WTC11 (cell line): ENCODE measurements at regions not wholly inside any gene's neighbourhood (a gene's known extent, or its start where the extent isn't known, plus 50 kb on each side); places are given as distances from the start of the nearest gene placed in this dataset.
"Not testable (repeated sequence)": the region's sequence is repeated elsewhere in the genome, so short reads cannot be mapped to it uniquely, and the experiment has no call there.

Source experiments
- ATAC-seq: fragments of 200-7000 bp; cut with Tn5 transposase; 2 replicates; pipeline ENCODE4 v1.10.0; 2021; ENCODE audit warnings: mild to moderate bottlenecking, moderate library complexity
- CTCF ChIA-PET: fragments of 300-600 bp; sonication (Branson Sonifier 250); formaldehyde crosslinking; loops from one replicate; lab custom pipeline; 2021; ENCODE audit warnings: antibody characterized with exemption; lab: Charles Lee
- POLR2A ChIA-PET: fragments of 350-600 bp; sonication (Branson Sonifier 250); formaldehyde crosslinking; loops from one replicate; lab custom pipeline; 2021; ENCODE audit warnings: antibody characterized with exemption; lab: Charles Lee
- DNase-seq: peaks from one replicate; pipeline ENCODE4 v3.0.0; 2021; ENCODE audit warnings: low spot score
- H3K27ac Mint-ChIP-seq: 2 replicates; pipeline ENCODE4 v1.8.0; 2021; ENCODE audit warnings: mixed read lengths
- H3K27me3 Mint-ChIP-seq: 2 replicates; pipeline ENCODE4 v1.8.0; 2021; ENCODE audit warnings: low read depth, mild to moderate bottlenecking, moderate library complexity, mixed read lengths
- H3K36me3 Mint-ChIP-seq: 2 replicates; pipeline ENCODE4 v1.8.0; 2021; ENCODE audit warnings: mixed read lengths
- H3K4me1 Mint-ChIP-seq: 2 replicates; pipeline ENCODE4 v1.8.0; 2022; ENCODE audit warnings: mixed read lengths
- H3K4me3 Mint-ChIP-seq: 2 replicates; pipeline ENCODE4 v1.8.0; 2021; ENCODE audit warnings: mild to moderate bottlenecking, moderate library complexity, mixed read lengths
- H3K9me3 Mint-ChIP-seq: 2 replicates; pipeline ENCODE4 v1.8.0; 2021; ENCODE audit warnings: mixed read lengths
- AR ChIP-seq: fragments of 250-450 bp; sonication (Bioruptor Pico); IDR thresholded peaks from 2 replicates; pipeline ENCODE4 v1.9.0; 2021; ENCODE audit warnings: mild to moderate bottlenecking
- ATF1 ChIP-seq: sonication (generic); formaldehyde crosslinking; IDR thresholded peaks from 2 replicates; pipeline ENCODE4 v1.8.1; 2023; ENCODE audit warnings: mild to moderate bottlenecking, moderate library complexity, missing genetic modification reagents
- ATF3 ChIP-seq: sonication (generic); formaldehyde crosslinking; conservative IDR thresholded peaks from 2 replicates; pipeline ENCODE4 v1.8.1; 2022; ENCODE audit warnings: mild to moderate bottlenecking, missing genetic modification reagents
- CTCF ChIP-seq: fragments of 200-600 bp; IDR thresholded peaks from 2 replicates; pipeline ENCODE4 v1.8.0; 2022; ENCODE audit warnings: antibody characterized with exemption
- FOXK1 ChIP-seq: sonication (generic); formaldehyde crosslinking; IDR thresholded peaks from 2 replicates; pipeline ENCODE4 v1.8.0; 2022; ENCODE audit warnings: mild to moderate bottlenecking, moderate library complexity, missing genetic modification reagents
- IRF1 ChIP-seq: sonication (generic); formaldehyde crosslinking; IDR thresholded peaks from 2 replicates; pipeline ENCODE4 v1.8.0; 2023; ENCODE audit warnings: missing genetic modification reagents
- JUN ChIP-seq: sonication (generic); formaldehyde crosslinking; IDR thresholded peaks from 2 replicates; pipeline ENCODE4 v1.8.0; 2023; ENCODE audit warnings: mild to moderate bottlenecking, missing genetic modification reagents
- MLX ChIP-seq: sonication (generic); formaldehyde crosslinking; IDR thresholded peaks from 2 replicates; pipeline ENCODE4 v1.8.1; 2023; ENCODE audit warnings: mild to moderate bottlenecking, missing genetic modification reagents, moderate library complexity
- MXD4 ChIP-seq: fragments of 250-450 bp; sonication (Bioruptor Pico); IDR thresholded peaks from 2 replicates; pipeline ENCODE4 v1.8.0; 2021; ENCODE audit warnings: mild to moderate bottlenecking, moderate library complexity, borderline replicate concordance
- OVOL2 ChIP-seq: fragments of 250-450 bp; sonication (Bioruptor Pico); IDR thresholded peaks from 2 replicates; pipeline ENCODE4 v1.9.0; 2021; ENCODE audit warnings: mild to moderate bottlenecking, borderline replicate concordance
- PREB ChIP-seq: sonication (generic); formaldehyde crosslinking; IDR thresholded peaks from 2 replicates; pipeline ENCODE4 v1.8.1; 2022; ENCODE audit warnings: mild to moderate bottlenecking, missing genetic modification reagents, moderate library complexity, borderline replicate concordance
- ZMAT4 ChIP-seq: fragments of 250-450 bp; sonication (Bioruptor Pico); IDR thresholded peaks from 2 replicates; pipeline ENCODE4 v1.9.0; 2021; ENCODE audit warnings: mild to moderate bottlenecking
- ZNF121 ChIP-seq: sonication (generic); formaldehyde crosslinking; IDR thresholded peaks from 2 replicates; pipeline ENCODE4 v1.8.0; 2023; ENCODE audit warnings: missing genetic modification reagents
- ZNF512 ChIP-seq: sonication (generic); formaldehyde crosslinking; IDR thresholded peaks from 2 replicates; pipeline ENCODE4 v1.8.1; 2022; ENCODE audit warnings: missing genetic modification reagents, borderline replicate concordance
- ZSCAN18 ChIP-seq: fragments of 250-450 bp; sonication (Bioruptor Pico); IDR thresholded peaks from 2 replicates; pipeline ENCODE4 v2.1.2; 2022; ENCODE audit warnings: mild to moderate bottlenecking, moderate library complexity

GRCh38 chr18:34400834-34401233 is 176.1 kb upstream of the NOL4 start:
- H3K27ac Mint-ChIP-seq = no peak overlapping the region
- no peaks in the 10 kb centered on the region for H3K27me3 Mint-ChIP-seq
- no peaks in the 10 kb centered on the region for H3K36me3 Mint-ChIP-seq
- DNase-seq (no peak), ATAC-seq (no peak)
- H3K4me3 Mint-ChIP-seq = no peak overlapping the region
- ChIA-PET POLR2A (no interaction called here), CTCF (interaction anchor here (1.2 kb wide), 1 partner anchor 176 kb away, joined by 4 read pairs; the partner anchor contains the start of gene NOL4)
- H3K4me1 Mint-ChIP-seq = no peaks in the 10 kb centered on the region
- 0 out of 2 replicates have a peak, but pooled peaks cover 3% of the 10 kb centered on the region for H3K9me3 Mint-ChIP-seq
- no peak for TF ChIP-seq ZSCAN18 (CRISPR knock-in tag)
- TF ChIP-seq ZMAT4 (CRISPR knock-in tag) = no peak
- no peak for TF ChIP-seq CTCF
- TF ChIP-seq, all 79 proteins: peak for 0

- H3K4me3 Mint-ChIP-seq = no peak overlapping the region
- H3K27ac Mint-ChIP-seq = no peak overlapping the region
- ChIA-PET CTCF (no interaction called here), POLR2A (no interaction called here)
- H3K36me3 Mint-ChIP-seq = no peaks in the 10 kb centered on the region
- H3K4me1 Mint-ChIP-seq = no peaks in the 10 kb centered on the region
- H3K27me3 Mint-ChIP-seq = no peaks in the 10 kb centered on the region
- ATAC-seq (no peak), DNase-seq (no peak)
- TF ChIP-seq AR (CRISPR knock-in tag) (no peak), PREB (CRISPR knock-in tag) (no peak), ZMAT4 (CRISPR knock-in tag) (no peak), MXD4 (CRISPR knock-in tag) (no peak)
- 0 out of 2 replicates have a peak, but pooled peaks cover 3% of the 10 kb centered on the region for H3K9me3 Mint-ChIP-seq
These were observed 177.1 kb upstream of the NOL4 start for GRCh38 chr18:34401775-34402174.

GRCh38 chr18:34407471-34407870 is 182.8 kb upstream of the NOL4 start:
- H3K4me1 Mint-ChIP-seq, H3K4me3 Mint-ChIP-seq, H3K27ac Mint-ChIP-seq, H3K36me3 Mint-ChIP-seq, POLR2A ChIA-PET, ATAC-seq, DNase-seq, H3K27me3 Mint-ChIP-seq, CTCF ChIA-PET: not testable (repeated sequence)
- H3K9me3 Mint-ChIP-seq = peaks cover 11% of the 10 kb centered on the region; the same call in 1 of the 2 replicates

- H3K36me3 Mint-ChIP-seq = no peaks in the 10 kb centered on the region
- ChIA-PET POLR2A (no interaction called here), CTCF (no interaction called here)
- H3K27me3 Mint-ChIP-seq = no peaks in the 10 kb centered on the region
- ATAC-seq (no peak), DNase-seq (no peak)
- H3K9me3 Mint-ChIP-seq = peaks cover 11% of the 10 kb centered on the region; the same call in 1 of the 2 replicates
- H3K4me1 Mint-ChIP-seq = no peaks in the 10 kb centered on the region
- H3K27ac Mint-ChIP-seq = no peak overlapping the region
- H3K4me3 Mint-ChIP-seq = no peak overlapping the region
- TF ChIP-seq JUN (CRISPR knock-in tag) = no peak
- TF ChIP-seq ZNF512 = no peak
- no peak for TF ChIP-seq ATF3 (CRISPR knock-in tag)
- no peak for TF ChIP-seq MLX
- no peak for TF ChIP-seq OVOL2 (CRISPR knock-in tag)
- TF ChIP-seq ZNF121 = no peak
- no peak for TF ChIP-seq IRF1
- TF ChIP-seq FOXK1 (CRISPR knock-in tag) = no peak
- TF ChIP-seq ATF1 (CRISPR knock-in tag) = no peak
These were observed 187.2 kb upstream of the NOL4 start for GRCh38 chr18:34411952-34412351.
